ENCODE measurements at regions not wholly inside any gene's neighbourhood (a gene's known extent, or its start where the extent isn't known, plus 50 kb on each side); places are given as distances from the start of the nearest gene placed in this dataset.

GRCh38 chr4:120508036-120508435, 414.5 kb downstream of the PRDM5 start:
- H3K36me3 ChIP-seq (replicated peaks in 1 of 2; ENCODE audit: control insufficient read depth in 1 of 2, insufficient read depth in 2 of 2, low read length in 1 of 2): no peaks in the 10 kb centered on the region
- H3K9me2 ChIP-seq: no peaks in the 10 kb centered on the region
- CTCF ChIA-PET: no interaction called here
- no peaks in the 10 kb centered on the region for H3F3A ChIP-seq (replicated peaks; ENCODE audit: insufficient read depth)
- H3K79me2 ChIP-seq (ENCODE audit: insufficient read depth): no peaks in the 10 kb centered on the region
- POLR2A ChIA-PET: no interaction called here
- no peak overlapping the region for H3K4me2 ChIP-seq
- TF ChIP-seq TCF12 (IDR thresholded peaks at IDR 0.05) (no peak), CHD2 (IDR thresholded peaks at IDR 0.05; ENCODE audit: low read length, partially characterized antibody) (no peak), RCOR1 (IDR thresholded peaks at IDR 0.05; ENCODE audit: low read length) (no peak), USF2 (IDR thresholded peaks at IDR 0.05; ENCODE audit: borderline replicate concordance, low read depth, low read length) (no peak), EZH2phosphoT487 (IDR thresholded peaks at IDR 0.05; ENCODE audit: borderline replicate concordance, low read depth) (no peak), FOSL2 (IDR thresholded peaks at IDR 0.05; ENCODE audit: borderline replicate concordance, low read depth) (no peak), TAF1 (IDR thresholded peaks at IDR 0.05; ENCODE audit: borderline replicate concordance, low read depth, low read length) (no peak), CTCF (IDR thresholded peaks at IDR 0.05) (no peak), RXRA (IDR thresholded peaks at IDR 0.05; ENCODE audit: borderline replicate concordance, low read depth) (no peak), RAD21 (IDR thresholded peaks at IDR 0.05; ENCODE audit: low read length) (no peak), FOXM1 (IDR thresholded peaks at IDR 0.05; ENCODE audit: low read depth) (no peak), GABPA (IDR thresholded peaks at IDR 0.05; ENCODE audit: low read depth) (no peak), SIN3A (IDR thresholded peaks at IDR 0.05; ENCODE audit: borderline replicate concordance, low read depth, low read length) (no peak), ELF1 (IDR thresholded peaks at IDR 0.05) (no peak), NRF1 (IDR thresholded peaks at IDR 0.05; ENCODE audit: low read depth, low read length) (no peak), IRF3 (IDR thresholded peaks at IDR 0.05; ENCODE audit: low read depth, low read length) (no peak), YY1 (IDR thresholded peaks at IDR 0.05; ENCODE audit: low read depth) (no peak), FOXJ3 (CRISPR knock-in tag; IDR thresholded peaks at IDR 0.05) (no peak), RFX5 (IDR thresholded peaks at IDR 0.05; ENCODE audit: low read length) (no peak)
- H3K4me1 ChIP-seq (ENCODE audit: control insufficient read depth in 1 of 2, insufficient read depth in 2 of 2, low read depth in 1 of 2, low read length in 1 of 2): no peaks in the 10 kb centered on the region
- H3K27ac ChIP-seq (ENCODE audit: low read depth in 2 of 2, low read length in 1 of 2): no peak overlapping the region
- no peak overlapping the region for H3K9ac ChIP-seq
- no peak overlapping the region for H3K4me3 ChIP-seq (ENCODE audit: low read depth in 2 of 2, low read length in 1 of 2)
- DNase-seq: no peak
- no peak overlapping the region for H2AFZ ChIP-seq (ENCODE audit: low read depth)
- H3K27me3 ChIP-seq (ENCODE audit: insufficient read depth): no peaks in the 10 kb centered on the region
- no peaks in the 10 kb centered on the region for H4K20me1 ChIP-seq (ENCODE audit: insufficient read depth)
- no peaks in the 10 kb centered on the region for H3K9me3 ChIP-seq
- 63% methylated on average over 1 of the region's 1 CpG for WGBS (ENCODE audit: low lambda C conversion rate)
